CD14-positive monocyte (primary cell): ENCODE measurements at regions not wholly inside any gene's neighbourhood (a gene's known extent, or its start where the extent isn't known, plus 50 kb on each side); places are given as distances from the start of the nearest gene placed in this dataset.

Experiments
- DNase-seq, 3 donors: peaks; one replicate each; pipeline ENCODE4 v3.0.0-alpha.2; 2011 to 2022
- H2AFZ ChIP-seq: 2 replicates; pipeline ENCODE4 v1.6.0; 2012; ENCODE audit warnings: mild to moderate bottlenecking, low read depth, low read length, inconsistent platforms; ENCODE audit not compliant: insufficient read depth, poor library complexity, severe bottlenecking
- H3K27ac ChIP-seq, 2 donors: 1 replicate in 1 of 2; 2 replicates in 1 of 2; pipeline ENCODE4 v1.5.1; 2012 to 2013; ENCODE audit warnings: low read length in 2 of 2, control low read depth in 1 of 2, inconsistent platforms in 1 of 2, low read depth in 1 of 2, mild to moderate bottlenecking in 1 of 2
- H3K27me3 ChIP-seq, 2 donors: one replicate each; pipeline versions ENCODE4 v1.6.0 to v1.6.1; 2011 to 2013; ENCODE audit warnings: low read length in 2 of 2; ENCODE audit not compliant: control insufficient read depth in 2 of 2, insufficient read depth in 2 of 2
- H3K36me3 ChIP-seq, 2 donors: replicated peaks in 1 of 2; 1 replicate in 1 of 2; 2 replicates in 1 of 2; pipeline versions ENCODE4 v1.5.1 to v1.6.1; 2012 to 2013; ENCODE audit warnings: low read length in 2 of 2, control low read depth in 1 of 2, inconsistent platforms in 1 of 2, mild to moderate bottlenecking in 1 of 2; ENCODE audit not compliant: insufficient read depth in 2 of 2, control insufficient read depth in 1 of 2
- H3K4me1 ChIP-seq, 2 donors: 1 replicate in 1 of 2; 2 replicates in 1 of 2; pipeline versions ENCODE4 v1.5.1 to v1.6.1; 2012 to 2013; ENCODE audit warnings: low read length in 2 of 2, control low read depth in 1 of 2, inconsistent platforms in 1 of 2, mild to moderate bottlenecking in 1 of 2, moderate library complexity in 1 of 2; ENCODE audit not compliant: insufficient read depth in 2 of 2, control insufficient read depth in 1 of 2
- H3K4me2 ChIP-seq: replicated peaks from 2 replicates; pipeline ENCODE3; 2012; ENCODE audit warnings: low read length, moderate library complexity, mild to moderate bottlenecking; ENCODE audit not compliant: poor library complexity, severe bottlenecking; ENCODE audit errors: extremely low read depth
- H3K4me3 ChIP-seq, 3 experiments: fragments of 200-600 bp in 1 of 3; sonication (generic) in 1 of 3; replicated peaks in 1 of 3; 1 replicate in 2 of 3; 2 replicates in 1 of 3; pipeline ENCODE4 v1.5.1; 2011 to 2013; ENCODE audit warnings: low read length in 3 of 3, mild to moderate bottlenecking in 3 of 3, control low read depth in 2 of 3, low read depth in 2 of 3, inconsistent platforms in 1 of 3, moderate library complexity in 1 of 3
- H3K79me2 ChIP-seq: 2 replicates; pipeline ENCODE4 v1.6.0; 2012; ENCODE audit warnings: mild to moderate bottlenecking, control low read depth, inconsistent platforms, low read length, moderate library complexity; ENCODE audit not compliant: insufficient read depth
- H3K9ac ChIP-seq: 2 replicates; pipeline ENCODE4 v1.6.0; 2017; ENCODE audit warnings: low read length, mild to moderate bottlenecking; ENCODE audit not compliant: insufficient read depth, poor library complexity, severe bottlenecking
- H3K9me3 ChIP-seq, 2 donors: replicated peaks in 1 of 2; 1 replicate in 1 of 2; 2 replicates in 1 of 2; pipeline versions ENCODE4 v1.5.1 to v1.6.1; 2012 to 2013; ENCODE audit warnings: low read length in 2 of 2, control low read depth in 1 of 2; ENCODE audit not compliant: control insufficient read depth in 1 of 2, insufficient read depth in 1 of 2
- H4K20me1 ChIP-seq: 2 replicates; pipeline ENCODE4 v1.6.0; 2012; ENCODE audit warnings: mild to moderate bottlenecking, low read length, control low read depth, moderate library complexity; ENCODE audit not compliant: insufficient read depth
- H3K27ac Mint-ChIP-seq, 7 donors: one replicate each; pipeline ENCODE4 v1.8.0; 2020; ENCODE audit warnings: mild to moderate bottlenecking in 7 of 7, mixed read lengths in 7 of 7, moderate library complexity in 6 of 7, inconsistent platforms in 2 of 7
- H3K27me3 Mint-ChIP-seq, 3 donors: one replicate each; pipeline ENCODE4 v1.8.0; 2021 to 2022; ENCODE audit warnings: low read depth in 3 of 3, mild to moderate bottlenecking in 3 of 3, mixed read lengths in 3 of 3, moderate library complexity in 3 of 3, inconsistent platforms in 1 of 3
- H3K36me3 Mint-ChIP-seq, 2 donors: one replicate each; pipeline ENCODE4 v1.8.0; 2020; ENCODE audit warnings: mixed read lengths in 2 of 2, inconsistent platforms in 1 of 2, mild to moderate bottlenecking in 1 of 2
- H3K4me1 Mint-ChIP-seq: one replicate; pipeline ENCODE4 v1.8.0; 2020; ENCODE audit warnings: mild to moderate bottlenecking, mixed read lengths
- H3K4me3 Mint-ChIP-seq, 2 donors: one replicate each; pipeline ENCODE4 v1.8.0; 2020; ENCODE audit warnings: mild to moderate bottlenecking in 2 of 2, mixed read lengths in 2 of 2, moderate library complexity in 1 of 2
- H3K9me3 Mint-ChIP-seq, 7 donors: one replicate each; pipeline ENCODE4 v1.8.0; 2020 to 2022; ENCODE audit warnings: mixed read lengths in 7 of 7, mild to moderate bottlenecking in 6 of 7, moderate library complexity in 6 of 7, inconsistent platforms in 2 of 7
- WGBS: methylation state at CpG from one replicate; pipeline ENCODE4 v1.1.5; 2013; ENCODE audit warnings: missing lambda C conversion rate; ENCODE audit not compliant: insufficient coverage; 5-methylcytosine and 5-hydroxymethylcytosine counted together
- intact Hi-C, 2 donors: fragments of 100-400 bp; cut with micrococcal nuclease; formaldehyde crosslinking; loops; one replicate each; pipeline versions ENCODE4 v1.15.0 to v1.15.1; 2023
- TF ChIP-seq, protein P1 (sequence below): fragments of 200-600 bp; IDR thresholded peaks from one replicate; pipeline ENCODE4 v1.8.0; 2022; ENCODE audit warnings: antibody characterized with exemption, mild to moderate bottlenecking

DNA sequence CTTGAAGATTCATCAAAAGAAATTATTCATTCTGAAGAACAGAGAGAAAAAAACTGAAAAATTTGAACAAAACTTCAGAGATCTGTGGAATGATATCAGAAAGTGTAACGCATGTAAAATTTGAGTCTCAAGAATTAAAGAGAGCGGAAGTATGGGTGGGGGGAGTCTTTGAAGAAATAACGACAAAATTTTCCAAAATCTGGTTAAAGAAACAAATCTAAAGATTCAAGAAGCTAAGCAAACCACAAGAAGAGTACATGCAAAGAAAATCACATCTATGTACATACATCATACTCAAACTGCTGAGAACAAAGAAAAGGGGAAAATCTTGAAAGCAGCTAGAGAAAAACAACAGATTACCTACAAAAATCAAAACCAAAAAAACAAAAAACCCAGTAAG lies 149.4 kb upstream of the TBCA start:
- no peak overlapping the region for H2AFZ ChIP-seq
- no peak overlapping the region for H3K4me3 Mint-ChIP-seq

DNA sequence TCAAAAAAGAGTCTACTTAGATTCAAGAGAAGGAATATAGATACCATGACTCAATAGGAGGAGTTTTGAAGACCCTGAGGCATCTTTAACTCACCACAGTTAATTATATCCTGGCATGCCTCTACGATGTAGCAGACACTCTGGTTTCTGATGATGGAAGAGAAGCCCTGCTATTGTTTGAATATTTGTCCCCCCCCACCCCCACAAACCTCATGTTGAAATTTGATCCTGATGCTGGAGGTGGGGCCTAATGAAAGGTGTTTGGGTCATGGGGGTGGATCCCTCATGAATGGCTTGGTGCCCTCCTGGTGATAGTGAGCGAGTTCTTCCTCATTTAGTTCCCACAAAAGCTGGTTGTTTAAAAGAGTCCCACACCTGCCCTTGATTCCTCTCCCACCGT lies 147.9 kb upstream of the TBCA start:
- no peaks in the 10 kb centered on the region for H3K9me3 ChIP-seq
- no peaks in the 10 kb centered on the region for H3K79me2 ChIP-seq
- H3K4me1 Mint-ChIP-seq, result no peaks in the 10 kb centered on the region
- H3K27me3 Mint-ChIP-seq, result peaks cover 5 to 6% (median 6%) of the 10 kb centered on the region in 3 donors
- H2AFZ ChIP-seq, result no peak overlapping the region
- H4K20me1 ChIP-seq, result no peaks in the 10 kb centered on the region
- no peaks in the 10 kb centered on the region for H3K9me3 Mint-ChIP-seq
- H3K27me3 ChIP-seq, result peaks cover 0 to 3% of the 10 kb centered on the region in 2 donors
- intact Hi-C loops, result no loop called here
- no peak overlapping the region for H3K9ac ChIP-seq
- H3K27ac Mint-ChIP-seq, result no peak overlapping the region
- 29% methylated on average over 1 of the region's 3 CpGs for WGBS
- H3K4me3 Mint-ChIP-seq, result no peak overlapping the region
- TF ChIP-seq, protein P1, sequence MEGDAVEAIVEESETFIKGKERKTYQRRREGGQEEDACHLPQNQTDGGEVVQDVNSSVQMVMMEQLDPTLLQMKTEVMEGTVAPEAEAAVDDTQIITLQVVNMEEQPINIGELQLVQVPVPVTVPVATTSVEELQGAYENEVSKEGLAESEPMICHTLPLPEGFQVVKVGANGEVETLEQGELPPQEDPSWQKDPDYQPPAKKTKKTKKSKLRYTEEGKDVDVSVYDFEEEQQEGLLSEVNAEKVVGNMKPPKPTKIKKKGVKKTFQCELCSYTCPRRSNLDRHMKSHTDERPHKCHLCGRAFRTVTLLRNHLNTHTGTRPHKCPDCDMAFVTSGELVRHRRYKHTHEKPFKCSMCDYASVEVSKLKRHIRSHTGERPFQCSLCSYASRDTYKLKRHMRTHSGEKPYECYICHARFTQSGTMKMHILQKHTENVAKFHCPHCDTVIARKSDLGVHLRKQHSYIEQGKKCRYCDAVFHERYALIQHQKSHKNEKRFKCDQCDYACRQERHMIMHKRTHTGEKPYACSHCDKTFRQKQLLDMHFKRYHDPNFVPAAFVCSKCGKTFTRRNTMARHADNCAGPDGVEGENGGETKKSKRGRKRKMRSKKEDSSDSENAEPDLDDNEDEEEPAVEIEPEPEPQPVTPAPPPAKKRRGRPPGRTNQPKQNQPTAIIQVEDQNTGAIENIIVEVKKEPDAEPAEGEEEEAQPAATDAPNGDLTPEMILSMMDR, result no peak
- H3K4me3 ChIP-seq, result no peak overlapping the region
- H3K27ac ChIP-seq, result no peak overlapping the region
- H3K4me2 ChIP-seq, result no peak overlapping the region
- no peaks in the 10 kb centered on the region for H3K36me3 ChIP-seq
- H3K4me1 ChIP-seq, result no peaks in the 10 kb centered on the region
- DNase-seq, result no peak
- no peaks in the 10 kb centered on the region for H3K36me3 Mint-ChIP-seq

More for the DNA sequence above, 149.4 kb upstream of the TBCA start:
- no peaks in the 10 kb centered on the region for H3K36me3 Mint-ChIP-seq
- H3K27ac Mint-ChIP-seq, result no peak overlapping the region
- no peak overlapping the region for H3K4me2 ChIP-seq
- intact Hi-C loops, result no loop called here
- H3K36me3 ChIP-seq, result no peaks in the 10 kb centered on the region
- no peaks in the 10 kb centered on the region for H3K4me1 ChIP-seq
- TF ChIP-seq, protein P1, result no peak
- no peaks in the 10 kb centered on the region for H3K9me3 ChIP-seq
- no peak overlapping the region for H3K9ac ChIP-seq
- peaks cover 0 to 3% of the 10 kb centered on the region in 2 donors for H3K27me3 ChIP-seq
- DNase-seq, result no peak
- H3K4me3 ChIP-seq, result no peak overlapping the region
- H3K9me3 Mint-ChIP-seq, result no peaks in the 10 kb centered on the region
- WGBS, result 93% methylated on average over 2 of the region's 3 CpGs
- no peak overlapping the region for H3K27ac ChIP-seq
- H3K4me1 Mint-ChIP-seq, result no peaks in the 10 kb centered on the region
- no peaks in the 10 kb centered on the region for H4K20me1 ChIP-seq
- H3K27me3 Mint-ChIP-seq, result peaks cover 9 to 13% (median 9%) of the 10 kb centered on the region in 3 donors
- H3K79me2 ChIP-seq, result no peaks in the 10 kb centered on the region
